GM23338 (cell line): ENCODE measurements at regions not wholly inside any gene's neighbourhood (a gene's known extent, or its start where the extent isn't known, plus 50 kb on each side); places are given as distances from the start of the nearest gene placed in this dataset.

ENCODE experiments used
- ATAC-seq: fragments of 200-7000 bp; cut with Tn5 transposase; 3 replicates; pipeline ENCODE4 v1.9.1; 2020
- DNase-seq: peaks from one replicate; pipeline ENCODE4 v3.0.0-alpha.2; 2015; ENCODE audit warnings: low spot score
- H2AFZ ChIP-seq: fragments of 200-600 bp; sonication (generic); 2 replicates; pipeline ENCODE4 v1.8.0; 2016; ENCODE audit warnings: antibody characterized with exemption, mild to moderate bottlenecking, moderate library complexity
- H3F3A ChIP-seq: fragments of 200-600 bp; sonication (generic); replicated peaks from 2 replicates; pipeline ENCODE4 v1.8.0; 2017; ENCODE audit warnings: antibody characterized with exemption, mixed run types, low read depth
- H3K27ac ChIP-seq: fragments of 200-600 bp; sonication (generic); 2 replicates; pipeline ENCODE4 v1.6.1; 2016; ENCODE audit warnings: low read depth
- H3K27me3 ChIP-seq: fragments of 200-600 bp; sonication (generic); 2 replicates; pipeline ENCODE4 v1.8.0; 2016; ENCODE audit warnings: mild to moderate bottlenecking, mixed run types, moderate library complexity; ENCODE audit not compliant: insufficient read depth
- H3K36me3 ChIP-seq: fragments of 200-600 bp; sonication (generic); 2 replicates; pipeline ENCODE4 v1.8.0; 2016; ENCODE audit warnings: mild to moderate bottlenecking; ENCODE audit not compliant: insufficient read depth
- H3K4me1 ChIP-seq: fragments of 200-600 bp; sonication (generic); 2 replicates; pipeline ENCODE4 v1.8.0; 2016; ENCODE audit warnings: mild to moderate bottlenecking, moderate library complexity; ENCODE audit not compliant: insufficient read depth
- H3K4me2 ChIP-seq: fragments of 200-600 bp; sonication (generic); 2 replicates; pipeline ENCODE4 v1.7.1; 2017; ENCODE audit warnings: mixed run types
- H3K4me3 ChIP-seq: fragments of 200-600 bp; sonication (generic); 2 replicates; pipeline ENCODE4 v1.6.1; 2016; ENCODE audit warnings: mixed run types
- H3K79me2 ChIP-seq: fragments of 200-600 bp; sonication (generic); replicated peaks from 2 replicates; pipeline ENCODE4 v1.8.0; 2017; ENCODE audit warnings: mild to moderate bottlenecking; ENCODE audit not compliant: insufficient read depth
- H3K9me2 ChIP-seq: fragments of 200-600 bp; sonication (generic); 2 replicates; pipeline ENCODE4 v1.8.0; 2017; ENCODE audit not compliant: insufficient read depth
- H4K20me1 ChIP-seq: fragments of 200-600 bp; sonication (generic); replicated peaks from 2 replicates; pipeline ENCODE4 v1.8.0; 2017; ENCODE audit warnings: mild to moderate bottlenecking; ENCODE audit not compliant: insufficient read depth
- H3K27ac Mint-ChIP-seq: 2 replicates; pipeline ENCODE4 v1.8.0; 2020; ENCODE audit warnings: inconsistent platforms, mild to moderate bottlenecking, moderate library complexity, mixed read lengths
- H3K27me3 Mint-ChIP-seq: 3 replicates; pipeline ENCODE4 v1.8.0; 2022; ENCODE audit warnings: low read depth, mild to moderate bottlenecking, moderate library complexity, mixed read lengths, inconsistent platforms; ENCODE audit not compliant: insufficient read depth, poor library complexity
- H3K36me3 Mint-ChIP-seq: 3 replicates; pipeline ENCODE4 v1.8.0; 2021; ENCODE audit warnings: low read depth, mild to moderate bottlenecking, inconsistent platforms, moderate library complexity, mixed read lengths
- H3K4me1 Mint-ChIP-seq: 3 replicates; pipeline ENCODE4 v1.8.0; 2020; ENCODE audit warnings: mild to moderate bottlenecking, inconsistent platforms, mixed read lengths
- H3K4me3 Mint-ChIP-seq: 3 replicates; pipeline ENCODE4 v1.8.0; 2021; ENCODE audit warnings: moderate library complexity, mild to moderate bottlenecking, inconsistent platforms, mixed read lengths
- H3K9me3 Mint-ChIP-seq: 3 replicates; pipeline ENCODE4 v1.8.0; 2020; ENCODE audit warnings: moderate library complexity, mild to moderate bottlenecking, inconsistent platforms, mixed read lengths
- CREB1 ChIP-seq: fragments of 250-450 bp; sonication (Bioruptor Pico); IDR thresholded peaks from 2 replicates; pipeline ENCODE4 v1.5.0; 2020; ENCODE audit warnings: low read depth, mild to moderate bottlenecking, moderate library complexity
- EZH2phosphoT487 ChIP-seq: fragments of 200-600 bp; sonication (generic); IDR thresholded peaks from one replicate; pipeline ENCODE4 v1.8.1; 2018; ENCODE audit warnings: antibody characterized with exemption; ENCODE audit not compliant: unreplicated experiment
- JUNB ChIP-seq: IDR thresholded peaks from one replicate; pipeline ENCODE4 v1.6.1; 2016; ENCODE audit warnings: antibody characterized with exemption; ENCODE audit not compliant: unreplicated experiment
- POLR2AphosphoS5 ChIP-seq: IDR thresholded peaks from 2 replicates; pipeline ENCODE4 v1.6.1; 2016; ENCODE audit warnings: antibody characterized with exemption, low read depth
- REST ChIP-seq: IDR thresholded peaks from one replicate; pipeline ENCODE4 v1.6.1; 2018; ENCODE audit warnings: antibody characterized with exemption; ENCODE audit not compliant: unreplicated experiment
- STAT1 ChIP-seq: IDR thresholded peaks from one replicate; pipeline ENCODE4 v1.6.1; 2016; ENCODE audit warnings: antibody characterized with exemption; ENCODE audit not compliant: unreplicated experiment
- ZNF114 ChIP-seq: fragments of 250-450 bp; sonication (Bioruptor Pico); IDR thresholded peaks from 2 replicates; pipeline ENCODE4 v1.5.0; 2020; ENCODE audit warnings: mild to moderate bottlenecking, moderate library complexity
- ZNF462 ChIP-seq: fragments of 250-450 bp; sonication (Bioruptor Pico); IDR thresholded peaks from 2 replicates; pipeline ENCODE4 v1.5.0; 2020; ENCODE audit warnings: mild to moderate bottlenecking, moderate library complexity

GRCh38 chr11:104573441-104573990 is 324.7 kb downstream of the CASP12 start:
- Mint-ChIP-seq H3K27ac (no peak overlapping the region), H3K9me3 (peaks cover 29% of the 10 kb centered on the region), H3K36me3 (peaks cover 32% of the 10 kb centered on the region), H3K4me3 (no peak overlapping the region), H3K27me3 (no peaks in the 10 kb centered on the region), H3K4me1 (no peaks in the 10 kb centered on the region)
- no peak overlapping the region for H3K27ac ChIP-seq
- H3K36me3 ChIP-seq, result 0 out of 2 replicates have a peak, but pooled peaks cover 6% of the 10 kb centered on the region
- H2AFZ ChIP-seq, result no peak overlapping the region
- H3K9me2 ChIP-seq, result peaks cover 4% of the 10 kb centered on the region; the same call in 1 of the 2 replicates
- no peaks in the 10 kb centered on the region for H4K20me1 ChIP-seq
- no peaks in the 10 kb centered on the region for H3F3A ChIP-seq
- H3K27me3 ChIP-seq, result no peaks in the 10 kb centered on the region
- no peak overlapping the region for H3K4me2 ChIP-seq
- TF ChIP-seq STAT1 (no peak), EZH2phosphoT487 (no peak), CREB1 (CRISPR knock-in tag) (no peak), JUNB (no peak), ZNF114 (CRISPR knock-in tag) (no peak), ZNF462 (no peak), REST (no peak), POLR2AphosphoS5 (no peak)
- H3K4me3 ChIP-seq, result no peak overlapping the region
- ATAC-seq (no peak), DNase-seq (no peak)
- no peaks in the 10 kb centered on the region for H3K4me1 ChIP-seq
- no peaks in the 10 kb centered on the region for H3K79me2 ChIP-seq
